NB4 (cell line): ENCODE measurements at regions not wholly inside any gene's neighbourhood (a gene's known extent, or its start where the extent isn't known, plus 50 kb on each side); places are given as distances from the start of the nearest gene placed in this dataset.

ENCODE experiments used
- POLR2A ChIP-seq: IDR thresholded peaks from 2 replicates; pipeline ENCODE4 v1.6.1; 2011; ENCODE audit warnings: mild to moderate bottlenecking; ENCODE audit not compliant: insufficient read length; ENCODE audit errors: extremely low read depth
- TF ChIP-seq, protein P1 (sequence below): IDR thresholded peaks from one replicate; pipeline ENCODE4 v1.5.1; 2012; ENCODE audit warnings: low read depth, low read length

- no peak for TF ChIP-seq POLR2A
- TF ChIP-seq, protein P1, sequence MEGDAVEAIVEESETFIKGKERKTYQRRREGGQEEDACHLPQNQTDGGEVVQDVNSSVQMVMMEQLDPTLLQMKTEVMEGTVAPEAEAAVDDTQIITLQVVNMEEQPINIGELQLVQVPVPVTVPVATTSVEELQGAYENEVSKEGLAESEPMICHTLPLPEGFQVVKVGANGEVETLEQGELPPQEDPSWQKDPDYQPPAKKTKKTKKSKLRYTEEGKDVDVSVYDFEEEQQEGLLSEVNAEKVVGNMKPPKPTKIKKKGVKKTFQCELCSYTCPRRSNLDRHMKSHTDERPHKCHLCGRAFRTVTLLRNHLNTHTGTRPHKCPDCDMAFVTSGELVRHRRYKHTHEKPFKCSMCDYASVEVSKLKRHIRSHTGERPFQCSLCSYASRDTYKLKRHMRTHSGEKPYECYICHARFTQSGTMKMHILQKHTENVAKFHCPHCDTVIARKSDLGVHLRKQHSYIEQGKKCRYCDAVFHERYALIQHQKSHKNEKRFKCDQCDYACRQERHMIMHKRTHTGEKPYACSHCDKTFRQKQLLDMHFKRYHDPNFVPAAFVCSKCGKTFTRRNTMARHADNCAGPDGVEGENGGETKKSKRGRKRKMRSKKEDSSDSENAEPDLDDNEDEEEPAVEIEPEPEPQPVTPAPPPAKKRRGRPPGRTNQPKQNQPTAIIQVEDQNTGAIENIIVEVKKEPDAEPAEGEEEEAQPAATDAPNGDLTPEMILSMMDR = no peak
Observed at GRCh38 chr10:130817046-130817624, 494.4 kb downstream of the TCERG1L start.
